Ovary (tissue), 7 donors: ENCODE measurements at regions not wholly inside any gene's neighbourhood (a gene's known extent, or its start where the extent isn't known, plus 50 kb on each side); places are given as distances from the start of the nearest gene placed in this dataset.

Experiments
- DNase-seq, 5 donors: peaks; one replicate each; pipeline ENCODE4 v3.0.0-alpha.2; 2019 to 2020
- H3K27ac ChIP-seq, 2 donors: fragments of 200-600 bp; one replicate each; pipeline versions ENCODE4 v1.5.1 to v1.8.0; 2019 to 2022
- H3K27me3 ChIP-seq: fragments of 200-600 bp; one replicate; pipeline ENCODE4 v1.8.0; 2022
- H3K36me3 ChIP-seq: fragments of 200-600 bp; sonication (generic); one replicate; pipeline ENCODE4 v1.5.1; 2019
- H3K4me1 ChIP-seq: one replicate; pipeline ENCODE4 v1.8.1; 2013; ENCODE audit warnings: mild to moderate bottlenecking, moderate library complexity; ENCODE audit not compliant: insufficient read depth
- H3K4me3 ChIP-seq: fragments of 200-600 bp; sonication (generic); one replicate; pipeline ENCODE4 v1.5.1; 2017
- H3K9me3 ChIP-seq, 2 donors: fragments of 200-600 bp in 1 of 2; sonication (generic) in 1 of 2; one replicate each; pipeline versions ENCODE4 v1.5.1 to v1.8.1; 2013 to 2019; ENCODE audit warnings: mild to moderate bottlenecking in 1 of 2, moderate library complexity in 1 of 2
- EP300 ChIP-seq: sonication (generic); formaldehyde crosslinking; IDR thresholded peaks from one replicate; pipeline ENCODE4 v1.6.1; 2017; ENCODE audit warnings: antibody characterized with exemption
- POLR2A ChIP-seq: fragments of 450-650 bp; IDR thresholded peaks from one replicate; pipeline ENCODE4 v1.6.1; 2017; ENCODE audit warnings: antibody characterized with exemption, mild to moderate bottlenecking, moderate library complexity
- WGBS, 3 donors: extraction: QIAGEN DNeasy Blood & Tissue Kit in 1 of 3; methylation state at CpG; one replicate each; pipeline versions ENCODE4 v1.1.5 to v1.1.7; 2013 to 2017; 5-methylcytosine and 5-hydroxymethylcytosine counted together
- intact Hi-C, 4 donors: fragments of 100-400 bp; cut with DNase I; formaldehyde crosslinking; loops; one replicate each; pipeline versions ENCODE4 v1.11.0 to v1.15.1; 2022 to 2023
- TF ChIP-seq, protein P1 (sequence below), 3 donors: fragments of 450-650 bp in 2 of 3; fragments of 200-600 bp in 1 of 3; IDR thresholded peaks; one replicate each; pipeline versions ENCODE4 v1.5.1 to v1.8.0; 2016 to 2022; ENCODE audit warnings: antibody characterized with exemption in 3 of 3, mild to moderate bottlenecking in 1 of 3
- donor health status: DM: no; HTN: no; CAD: no; lungs with moderate emphysema.
- donor health status: DM: no; HTN: no; CAD: no.
- donor health status: Bipolar disorder and iron deficiency.
- donor health status: DM: no; HTN: no; CAD: no.
- donor health status: DM: yes; HTN: yes; CAD: no.

DNA sequence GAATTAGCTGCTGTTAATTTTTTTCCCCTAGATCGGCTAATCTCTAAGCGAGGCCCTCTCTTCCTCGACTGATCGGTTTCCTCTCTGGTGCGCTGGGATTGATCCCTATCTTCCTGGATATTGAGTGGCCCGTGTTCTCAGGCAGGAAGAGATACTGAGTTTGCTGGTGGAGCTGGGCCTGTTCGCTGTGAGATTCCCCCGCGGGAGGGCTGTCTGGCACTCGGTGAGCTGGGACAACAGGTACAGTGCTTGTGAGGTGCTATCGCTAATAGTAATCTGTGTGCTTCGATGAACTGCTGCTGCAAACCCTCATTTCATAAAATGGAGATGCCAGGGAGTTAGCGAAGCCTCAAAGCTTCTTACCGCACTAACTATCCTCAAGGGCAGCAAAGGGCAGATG, 310.3 kb downstream of the NXPE2 start:
- no peak overlapping the region for H3K27ac ChIP-seq
- intact Hi-C loops, result no loop called here
- DNase-seq, result no peak
- WGBS, 3 donors, result 82 to 91% (median 87%) methylated on average over 14 of the region's 14 CpGs
- no peak overlapping the region for H3K4me3 ChIP-seq
- no peaks in the 10 kb centered on the region for H3K4me1 ChIP-seq
- H3K27me3 ChIP-seq, result no peaks in the 10 kb centered on the region
- no peaks in the 10 kb centered on the region for H3K9me3 ChIP-seq
- no peaks in the 10 kb centered on the region for H3K36me3 ChIP-seq
- no peak for TF ChIP-seq EP300

DNA sequence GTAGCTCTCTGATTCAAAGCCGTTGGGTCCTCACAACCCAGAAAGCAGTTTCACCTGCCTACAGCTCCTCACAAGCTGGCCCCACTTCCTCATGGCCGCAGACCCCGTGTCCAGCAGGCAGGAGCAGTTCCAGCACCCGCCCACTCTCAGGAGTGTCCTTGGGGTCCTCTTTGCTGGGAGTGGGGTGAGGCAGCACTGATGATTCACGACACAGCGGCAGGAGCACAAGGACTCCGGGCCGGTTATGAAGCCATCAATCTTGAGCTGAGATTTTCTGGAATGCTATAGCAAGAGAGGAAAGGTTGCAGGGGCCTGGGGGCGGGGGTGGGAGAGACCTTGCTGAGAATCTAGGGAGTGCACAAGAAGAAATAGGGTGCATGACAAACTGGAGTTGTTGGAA, 311.2 kb downstream of the NXPE2 start:
- Histone ChIP-seq H3K36me3 (no peaks in the 10 kb centered on the region), H3K27ac (no peak overlapping the region), H3K4me3 (no peak overlapping the region), H3K27me3 (no peaks in the 10 kb centered on the region), H3K4me1 (no peaks in the 10 kb centered on the region), H3K9me3 (no peaks in the 10 kb centered on the region)
- no peak for TF ChIP-seq POLR2A
- TF ChIP-seq, protein P1, sequence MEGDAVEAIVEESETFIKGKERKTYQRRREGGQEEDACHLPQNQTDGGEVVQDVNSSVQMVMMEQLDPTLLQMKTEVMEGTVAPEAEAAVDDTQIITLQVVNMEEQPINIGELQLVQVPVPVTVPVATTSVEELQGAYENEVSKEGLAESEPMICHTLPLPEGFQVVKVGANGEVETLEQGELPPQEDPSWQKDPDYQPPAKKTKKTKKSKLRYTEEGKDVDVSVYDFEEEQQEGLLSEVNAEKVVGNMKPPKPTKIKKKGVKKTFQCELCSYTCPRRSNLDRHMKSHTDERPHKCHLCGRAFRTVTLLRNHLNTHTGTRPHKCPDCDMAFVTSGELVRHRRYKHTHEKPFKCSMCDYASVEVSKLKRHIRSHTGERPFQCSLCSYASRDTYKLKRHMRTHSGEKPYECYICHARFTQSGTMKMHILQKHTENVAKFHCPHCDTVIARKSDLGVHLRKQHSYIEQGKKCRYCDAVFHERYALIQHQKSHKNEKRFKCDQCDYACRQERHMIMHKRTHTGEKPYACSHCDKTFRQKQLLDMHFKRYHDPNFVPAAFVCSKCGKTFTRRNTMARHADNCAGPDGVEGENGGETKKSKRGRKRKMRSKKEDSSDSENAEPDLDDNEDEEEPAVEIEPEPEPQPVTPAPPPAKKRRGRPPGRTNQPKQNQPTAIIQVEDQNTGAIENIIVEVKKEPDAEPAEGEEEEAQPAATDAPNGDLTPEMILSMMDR (IDR thresholded peaks at IDR 0.05), result no peak
- no peak for TF ChIP-seq EP300
- no peak for DNase-seq
- intact Hi-C loops, result no loop called here
- 15 to 24% (median 20%) methylated on average over 9 of the region's 9 CpGs for WGBS, 3 donors

DNA sequence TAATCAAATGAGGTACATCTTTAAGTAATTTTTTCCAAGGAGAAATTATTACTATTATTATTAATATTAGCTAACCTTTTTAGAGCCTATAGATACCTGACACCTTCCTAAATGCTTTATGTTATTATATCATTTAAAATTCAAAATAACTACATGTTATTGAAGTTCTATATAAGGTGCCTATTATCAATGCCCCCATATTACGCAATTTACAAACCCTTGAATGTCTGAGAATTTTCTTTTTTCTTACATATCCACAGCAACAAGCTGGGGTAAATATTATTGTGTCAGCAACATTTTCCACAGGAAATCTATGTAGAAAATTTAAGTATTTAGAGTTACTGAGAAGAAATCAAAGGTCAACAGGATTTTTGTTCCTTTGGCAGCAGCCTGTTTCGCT, 327.3 kb downstream of the NXPE2 start:
- no peak for DNase-seq
- TF ChIP-seq, protein P1 (IDR thresholded peaks at IDR 0.05), result no peak
- no peak for TF ChIP-seq POLR2A
- TF ChIP-seq EP300, result no peak
- WGBS, 3 donors, result 87 to 90% (median 88%) methylated on average over 2 of the region's 2 CpGs
- H3K27me3 ChIP-seq, result no peaks in the 10 kb centered on the region
- no peaks in the 10 kb centered on the region for H3K4me1 ChIP-seq
- no peak overlapping the region for H3K27ac ChIP-seq
- no peaks in the 10 kb centered on the region for H3K36me3 ChIP-seq
- intact Hi-C loops, result no loop called here
- H3K4me3 ChIP-seq, result no peak overlapping the region
- H3K9me3 ChIP-seq, result no peaks in the 10 kb centered on the region

DNA sequence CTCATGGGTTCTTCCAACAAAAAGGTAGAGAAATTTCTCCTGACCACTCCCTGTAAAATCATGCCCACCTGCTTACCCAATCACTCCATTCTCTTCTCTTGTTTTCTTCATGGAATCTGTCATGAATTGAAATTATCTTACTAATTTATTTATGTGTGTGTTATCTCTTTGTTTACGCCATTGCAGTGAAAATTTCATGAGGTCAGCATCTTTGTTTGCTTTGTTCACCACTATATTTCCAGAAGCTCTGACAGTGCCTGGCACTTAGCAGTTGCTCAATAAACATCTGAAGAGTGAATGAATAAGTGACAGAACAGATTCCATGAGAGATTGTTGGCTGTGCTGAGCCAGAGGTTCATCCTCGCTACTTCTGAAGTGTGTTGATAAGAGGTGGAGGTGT, 329.5 kb downstream of the NXPE2 start:
- TF ChIP-seq EP300 (no peak), POLR2A (no peak)
- TF ChIP-seq, protein P1 (IDR thresholded peaks at IDR 0.05), result no peak
- no peaks in the 10 kb centered on the region for H3K9me3 ChIP-seq
- H3K4me1 ChIP-seq, result no peaks in the 10 kb centered on the region
- intact Hi-C loops, result no loop called here
- DNase-seq, result no peak
- H3K27ac ChIP-seq, result no peak overlapping the region
- no peaks in the 10 kb centered on the region for H3K36me3 ChIP-seq
- no peak overlapping the region for H3K4me3 ChIP-seq
- H3K27me3 ChIP-seq, result no peaks in the 10 kb centered on the region
- WGBS, 3 donors, result 43 to 80% (median 51%) methylated on average over 2 of the region's 2 CpGs

DNA sequence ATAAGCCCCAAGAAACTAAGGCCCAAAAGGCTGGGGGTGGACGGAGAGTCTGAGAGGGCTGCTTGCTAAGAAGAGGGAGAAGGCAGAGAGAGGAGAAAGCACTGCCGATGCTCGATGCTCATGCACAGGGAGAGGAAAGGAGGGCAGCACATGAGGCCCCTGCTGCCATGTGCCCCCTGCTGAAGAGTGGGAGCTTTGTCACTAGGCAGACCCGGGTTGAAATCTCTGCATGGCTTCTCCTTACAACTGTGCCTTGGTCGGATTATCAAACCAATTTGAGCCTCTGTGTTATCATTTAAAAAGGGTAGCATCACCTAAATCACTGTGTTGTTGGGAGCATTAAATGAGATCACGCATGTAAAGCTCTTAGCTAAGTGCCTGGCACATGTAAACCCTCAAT, 330.5 kb downstream of the NXPE2 start:
- Histone ChIP-seq H3K27me3 (no peaks in the 10 kb centered on the region), H3K9me3 (no peaks in the 10 kb centered on the region), H3K36me3 (no peaks in the 10 kb centered on the region), H3K4me1 (no peaks in the 10 kb centered on the region), H3K4me3 (no peak overlapping the region), H3K27ac (no peak overlapping the region)
- TF ChIP-seq, protein P1 (IDR thresholded peaks at IDR 0.05), result no peak
- TF ChIP-seq POLR2A, result no peak
- no peak for TF ChIP-seq EP300
- intact Hi-C loops, result no loop called here
- 55 to 72% (median 56%) methylated on average over 6 of the region's 6 CpGs for WGBS, 3 donors
- no peak for DNase-seq
